H1 (cell line): ENCODE measurements at regions not wholly inside any gene's neighbourhood (a gene's known extent, or its start where the extent isn't known, plus 50 kb on each side); places are given as distances from the start of the nearest gene placed in this dataset.

ENCODE experiments used
- CTCF ChIA-PET: fragments of 300-600 bp; sonication (Branson Sonifier 250); formaldehyde crosslinking; loops from one replicate; lab custom pipeline; 2021; ENCODE audit not compliant: partially characterized antibody; lab: Charles Lee
- POLR2A ChIA-PET: fragments of 300-600 bp; sonication (Branson Sonifier 250); formaldehyde crosslinking; loops from one replicate; lab custom pipeline; 2021; ENCODE audit warnings: inconsistent platforms; ENCODE audit not compliant: partially characterized antibody; lab: Charles Lee
- DNase-seq, 2 experiments: peaks; one replicate each; pipeline versions ENCODE4 v3.0.0 to v3.0.0-alpha.2; 2010 to 2022; ENCODE audit warnings: low spot score in 2 of 2, low read depth in 1 of 2, mixed read lengths in 1 of 2
- FAIRE-seq: peaks from 2 replicates; lab custom pipeline; 2011; peaks lifted over from hg19 to GRCh38; lab: Jason Lieb, UNC
- H2AFZ ChIP-seq: 2 replicates; pipeline ENCODE4 v1.8.1; 2012; ENCODE audit warnings: low read length, inconsistent platforms
- H2AK5ac ChIP-seq: 2 replicates; pipeline ENCODE4 v1.6.1; 2013; ENCODE audit warnings: low read depth, low read length
- H2BK120ac ChIP-seq: replicated peaks from 2 replicates; pipeline ENCODE3; 2013; ENCODE audit warnings: low read depth, low read length, inconsistent platforms
- H2BK12ac ChIP-seq: 2 replicates; pipeline ENCODE4 v1.6.1; 2013; ENCODE audit warnings: low read depth, low read length
- H2BK15ac ChIP-seq: 2 replicates; pipeline ENCODE4 v1.6.1; 2013; ENCODE audit warnings: low read length
- H2BK20ac ChIP-seq: 2 replicates; pipeline ENCODE4 v1.6.1; 2013; ENCODE audit warnings: low read length
- H2BK5ac ChIP-seq: 2 replicates; pipeline ENCODE4 v1.6.1; 2013; ENCODE audit warnings: low read depth, low read length
- H3K14ac ChIP-seq: 2 replicates; pipeline ENCODE4 v1.6.1; 2013; ENCODE audit warnings: inconsistent platforms; ENCODE audit not compliant: insufficient read length
- H3K18ac ChIP-seq: 2 replicates; pipeline ENCODE4 v1.6.1; 2013; ENCODE audit warnings: low read length; ENCODE audit errors: extremely low read depth
- H3K23ac ChIP-seq: 2 replicates; pipeline ENCODE4 v1.6.1; 2013; ENCODE audit warnings: inconsistent platforms; ENCODE audit not compliant: insufficient read length
- H3K23me2 ChIP-seq: 2 replicates; pipeline ENCODE4 v1.6.1; 2013; ENCODE audit warnings: low read depth, low read length
- H3K27ac ChIP-seq: 2 replicates; pipeline ENCODE4 v1.6.1; 2011; ENCODE audit warnings: low read depth, low read length, inconsistent platforms
- H3K27me3 ChIP-seq, 4 experiments: replicated peaks in 1 of 4; 1 replicate in 1 of 4; 2 replicates in 3 of 4; pipeline versions ENCODE4 v1.6.1 to v1.8.1; 2011 to 2013; ENCODE audit warnings: low read length in 3 of 4, mild to moderate bottlenecking in 3 of 4, inconsistent platforms in 2 of 4, mixed read lengths in 2 of 4, moderate library complexity in 1 of 4; ENCODE audit not compliant: control insufficient read depth in 3 of 4, insufficient read depth in 3 of 4; ENCODE audit errors: extremely low read depth in 1 of 4
- H3K36me3 ChIP-seq, 4 experiments: 2 replicates each; pipeline versions ENCODE4 v1.6.1 to v1.8.1; 2011 to 2013; ENCODE audit warnings: mild to moderate bottlenecking in 4 of 4, low read length in 3 of 4, moderate library complexity in 2 of 4, control low read depth in 1 of 4, inconsistent platforms in 1 of 4; ENCODE audit not compliant: insufficient read depth in 4 of 4, control insufficient read depth in 2 of 4
- H3K4ac ChIP-seq: replicated peaks from 2 replicates; pipeline ENCODE3; 2013; ENCODE audit warnings: low read length, low read depth, mixed read lengths, inconsistent platforms; ENCODE audit not compliant: insufficient read length
- H3K4me1 ChIP-seq, 4 experiments: replicated peaks in 1 of 4; 1 replicate in 1 of 4; 2 replicates in 3 of 4; pipeline versions ENCODE4 v1.6.1 to v1.8.1; 2011 to 2013; ENCODE audit warnings: low read length in 3 of 4, inconsistent platforms in 2 of 4, mixed read lengths in 1 of 4; ENCODE audit not compliant: insufficient read depth in 4 of 4, control insufficient read depth in 3 of 4
- H3K4me2 ChIP-seq, 2 experiments: 2 replicates each; pipeline versions ENCODE4 v1.6.1 to v1.8.1; 2011 to 2013; ENCODE audit warnings: low read depth in 2 of 2, low read length in 2 of 2, control low read depth in 1 of 2, inconsistent platforms in 1 of 2, mild to moderate bottlenecking in 1 of 2; ENCODE audit not compliant: insufficient read depth in 1 of 2
- H3K4me3 ChIP-seq, 4 experiments: fragments of 200-600, 300-600 bp in 1 of 4; sonication (generic), shearing (Covaris generic), sonication (Bioruptor Twin) in 1 of 4; 2 replicates each; pipeline versions ENCODE4 v1.5.1 to v1.8.1; 2011 to 2016; ENCODE audit warnings: low read length in 4 of 4, low read depth in 3 of 4, control low read depth in 2 of 4, inconsistent platforms in 2 of 4, mild to moderate bottlenecking in 2 of 4, mixed read lengths in 1 of 4, moderate library complexity in 1 of 4; ENCODE audit not compliant: insufficient read depth in 2 of 4; ENCODE audit errors: extremely low read depth in 1 of 4
- H3K56ac ChIP-seq: replicated peaks from 2 replicates; pipeline ENCODE3; 2013; ENCODE audit warnings: low read depth, mild to moderate bottlenecking, mixed read lengths, low read length, inconsistent platforms; ENCODE audit not compliant: insufficient read length
- H3K79me1 ChIP-seq: 2 replicates; pipeline ENCODE4 v1.6.1; 2013; ENCODE audit warnings: low read depth, low read length, control low read depth
- H3K79me2 ChIP-seq, 2 experiments: 2 replicates each; pipeline versions ENCODE4 v1.6.1 to v1.8.1; 2012 to 2013; ENCODE audit warnings: low read length in 2 of 2, mild to moderate bottlenecking in 2 of 2, inconsistent platforms in 1 of 2; ENCODE audit not compliant: insufficient read depth in 2 of 2, control insufficient read depth in 1 of 2
- H3K9ac ChIP-seq, 4 experiments: replicated peaks in 1 of 4; 1 replicate in 1 of 4; 2 replicates in 3 of 4; pipeline versions ENCODE4 v1.6.1 to v1.8.1; 2011 to 2013; ENCODE audit warnings: low read depth in 3 of 4, low read length in 3 of 4, control low read depth in 2 of 4, mild to moderate bottlenecking in 2 of 4, moderate library complexity in 2 of 4, inconsistent platforms in 1 of 4; ENCODE audit errors: extremely low read depth in 1 of 4
- H3K9me3 ChIP-seq, 2 experiments: 2 replicates each; pipeline versions ENCODE4 v1.6.1 to v1.8.1; 2012 to 2013; ENCODE audit warnings: mild to moderate bottlenecking in 2 of 2, moderate library complexity in 2 of 2, control low read depth in 1 of 2, inconsistent platforms in 1 of 2, low read depth in 1 of 2, low read length in 1 of 2, mixed read lengths in 1 of 2; ENCODE audit not compliant: insufficient read depth in 2 of 2
- H4K20me1 ChIP-seq, 2 experiments: replicated peaks in 1 of 2; 2 replicates each; pipeline versions ENCODE3 to v1.8.1; 2011 to 2013; ENCODE audit warnings: inconsistent platforms in 2 of 2, low read length in 2 of 2, mild to moderate bottlenecking in 1 of 2; ENCODE audit not compliant: insufficient read depth in 2 of 2, control insufficient read depth in 1 of 2
- H4K5ac ChIP-seq: 2 replicates; pipeline ENCODE4 v1.6.1; 2013; ENCODE audit warnings: low read length, low read depth, mixed read lengths, inconsistent platforms; ENCODE audit not compliant: insufficient read length
- H4K8ac ChIP-seq: 2 replicates; pipeline ENCODE4 v1.8.0; 2013; ENCODE audit warnings: mild to moderate bottlenecking, moderate library complexity, low read length, inconsistent platforms; ENCODE audit not compliant: insufficient read depth; ENCODE audit errors: extremely low read depth
- H4K91ac ChIP-seq: replicated peaks from 2 replicates; pipeline ENCODE3; 2013; ENCODE audit warnings: low read length, mixed read lengths, inconsistent platforms; ENCODE audit not compliant: insufficient read length
- ASH2L ChIP-seq: fragments of 200-600, 300-600 bp; sonication (generic); IDR thresholded peaks from one replicate; pipeline ENCODE4 v1.7.1; 2017; ENCODE audit warnings: low read length
- CEBPB ChIP-seq: IDR thresholded peaks from 2 replicates; pipeline ENCODE4 v1.6.1; 2012; ENCODE audit warnings: low read depth, low read length
- CHD1 ChIP-seq: IDR thresholded peaks from 2 replicates; pipeline ENCODE4 v1.6.1; 2012; ENCODE audit warnings: low read depth, low read length, improper control_type of control experiment
- CREB1 ChIP-seq: IDR thresholded peaks from 2 replicates; pipeline ENCODE4 v1.6.1; 2012; ENCODE audit warnings: inconsistent platforms
- E2F6 ChIP-seq: IDR thresholded peaks from 2 replicates; pipeline ENCODE4 v1.6.1; 2012; ENCODE audit warnings: inconsistent platforms
- EZH2 ChIP-seq: fragments of 200-600 bp; sonication (generic); IDR thresholded peaks from 2 replicates; pipeline ENCODE4 v1.7.1; 2012; ENCODE audit warnings: low read depth, mild to moderate bottlenecking, moderate library complexity, low read length, inconsistent platforms; ENCODE audit not compliant: severe bottlenecking
- JUND ChIP-seq: IDR thresholded peaks from 2 replicates; pipeline ENCODE4 v1.6.1; 2011; ENCODE audit warnings: mild to moderate bottlenecking, improper control_type of control experiment, low read length
- PHF8 ChIP-seq: fragments of 200-600 bp; sonication (generic); conservative IDR thresholded peaks from 2 replicates; pipeline ENCODE4 v1.7.1; 2012; ENCODE audit warnings: low read depth, mild to moderate bottlenecking, inconsistent platforms, low read length, moderate library complexity
- POLR2A ChIP-seq, 2 experiments: IDR thresholded peaks; 1 replicate in 1 of 2; 2 replicates in 1 of 2; pipeline ENCODE4 v1.6.1; 2011; ENCODE audit warnings: low read depth in 2 of 2, low read length in 2 of 2, mild to moderate bottlenecking in 2 of 2; ENCODE audit errors: control extremely low read depth in 1 of 2
- POLR2AphosphoS5 ChIP-seq: IDR thresholded peaks from 2 replicates; pipeline ENCODE4 v1.6.1; 2011; ENCODE audit warnings: low read depth, low read length
- RNF2 ChIP-seq: fragments of 200-900, 300-1000 bp; sonication (generic); IDR thresholded peaks from 2 replicates; pipeline ENCODE4 v1.7.1; 2016; ENCODE audit warnings: borderline replicate concordance, low read depth, mild to moderate bottlenecking, antibody characterized with exemption, low read length; ENCODE audit not compliant: poor library complexity, severe bottlenecking; ENCODE audit errors: missing control alignments
- SP1 ChIP-seq: IDR thresholded peaks from 2 replicates; pipeline ENCODE4 v1.6.1; 2011; ENCODE audit warnings: low read depth, low read length
- TAF7 ChIP-seq: optimal IDR thresholded peaks from 2 replicates; pipeline ENCODE3; 2011; ENCODE audit warnings: low read depth, mild to moderate bottlenecking, inconsistent platforms, low read length, moderate library complexity, borderline replicate concordance
- WGBS, 2 experiments: shearing (Covaris generic) in 1 of 2; methylation state at CpG; one replicate each; pipeline versions ENCODE4 v1.1.6 to v1.1.7; 2013 to 2015; ENCODE audit warnings: low lambda C conversion rate in 2 of 2, mixed read lengths in 2 of 2, inconsistent platforms in 1 of 2, low coverage in 1 of 2, missing lambda C conversion rate in 1 of 2; ENCODE audit not compliant: insufficient replicate concordance in 2 of 2, insufficient coverage in 1 of 2, insufficient read length in 1 of 2; ENCODE audit errors: extremely low coverage in 1 of 2, missing lambda C conversion rate in 1 of 2; 5-methylcytosine and 5-hydroxymethylcytosine counted together

- H2BK20ac ChIP-seq: no peak overlapping the region
- peak in 1 of 2 experiments; percentile 20 for DNase-seq
- ChIA-PET POLR2A (no interaction called here), CTCF (interaction anchor here (0.6 to 3.0 kb wide), 6 partner anchors 10 to 718 kb away, joined by 3 to 10 read pairs (median 3); no protein-coding TSS in a partner anchor)
- no peak overlapping the region for H3K4me2 ChIP-seq
- 85% methylated on average over 10 of the region's 11 CpGs; no CpG with 5 or more reads in 1 of the 2 experiments for WGBS, 2 experiments
- no peak overlapping the region for H4K5ac ChIP-seq
- no peak overlapping the region for H2AK5ac ChIP-seq
- H3K27ac ChIP-seq: no peak overlapping the region
- no peaks in the 10 kb centered on the region for H3K27me3 ChIP-seq
- no peak overlapping the region for H3K56ac ChIP-seq
- no peak for FAIRE-seq
- H4K91ac ChIP-seq: no peak overlapping the region
- no peak overlapping the region for H4K8ac ChIP-seq
- no peak overlapping the region for H3K4ac ChIP-seq
- no peaks in the 10 kb centered on the region for H4K20me1 ChIP-seq
- no peak overlapping the region for H2BK5ac ChIP-seq
- H3K9ac ChIP-seq: no peak overlapping the region
- no peak overlapping the region for H2AFZ ChIP-seq
- no peak overlapping the region for H2BK15ac ChIP-seq
- H3K4me1 ChIP-seq: no peaks in the 10 kb centered on the region; a peak in 1 of 7 replicates
- H3K79me2 ChIP-seq: no peaks in the 10 kb centered on the region
- no peak overlapping the region for H3K4me3 ChIP-seq
- H2BK12ac ChIP-seq: no peak overlapping the region
- H2BK120ac ChIP-seq: no peak overlapping the region
- H3K36me3 ChIP-seq: no peaks in the 10 kb centered on the region
- no peak overlapping the region for H3K14ac ChIP-seq
- no peaks in the 10 kb centered on the region for H3K23me2 ChIP-seq
- H3K79me1 ChIP-seq: no peaks in the 10 kb centered on the region
- no peak overlapping the region for H3K23ac ChIP-seq
- no peaks in the 10 kb centered on the region for H3K9me3 ChIP-seq
- no peak overlapping the region for H3K18ac ChIP-seq
- TF ChIP-seq PHF8 (no peak), TAF7 (no peak), RNF2 (no peak), POLR2AphosphoS5 (no peak), SP1 (no peak), EZH2 (no peak), CHD1 (no peak), CREB1 (no peak), ASH2L (no peak), E2F6 (no peak), JUND (no peak), POLR2A (IDR thresholded peaks at IDR 0.05; ENCODE audit: control extremely low read depth in 1 of 2, low read depth in 2 of 2, low read length in 2 of 2) (no peak), CEBPB (no peak)
These were observed 403.4 kb downstream of the MATN1 start for GRCh38 chr1:30319765-30320580.
